GM18870 (cell line): ENCODE measurements at regions not wholly inside any gene's neighbourhood (a gene's known extent, or its start where the extent isn't known, plus 50 kb on each side); places are given as distances from the start of the nearest gene placed in this dataset.
"Not testable (repeated sequence)": the region's sequence is repeated elsewhere in the genome, so short reads cannot be mapped to it uniquely, and the experiment has no call there.

Source experiments
- ATAC-seq: cut with Tn5 transposase; IDR thresholded peaks from one replicate; pipeline ENCODE4 v1.9.1; 2021; ENCODE audit warnings: moderate library complexity; ENCODE audit not compliant: unreplicated experiment

DNA sequence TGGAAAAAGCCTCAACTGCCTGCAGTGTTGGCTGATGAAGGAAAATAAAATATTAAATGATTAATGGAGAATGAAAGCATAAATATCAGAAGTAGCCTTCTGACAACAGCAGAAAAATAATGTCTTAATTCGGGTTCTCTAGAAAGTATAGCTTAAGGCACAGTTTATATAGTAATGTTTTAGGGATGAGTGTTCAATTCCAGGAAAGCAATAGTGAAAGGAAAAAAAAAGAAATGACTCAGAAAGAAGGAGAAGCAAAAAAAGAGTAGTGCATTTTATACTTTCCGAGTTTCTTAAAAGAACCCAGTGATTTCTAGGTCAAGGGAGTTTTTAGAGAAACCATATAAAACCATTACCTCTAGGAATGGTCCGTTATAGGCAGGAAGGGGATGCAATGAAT is 137.3 kb downstream of the HTR1B start:
- no peak for ATAC-seq

DNA sequence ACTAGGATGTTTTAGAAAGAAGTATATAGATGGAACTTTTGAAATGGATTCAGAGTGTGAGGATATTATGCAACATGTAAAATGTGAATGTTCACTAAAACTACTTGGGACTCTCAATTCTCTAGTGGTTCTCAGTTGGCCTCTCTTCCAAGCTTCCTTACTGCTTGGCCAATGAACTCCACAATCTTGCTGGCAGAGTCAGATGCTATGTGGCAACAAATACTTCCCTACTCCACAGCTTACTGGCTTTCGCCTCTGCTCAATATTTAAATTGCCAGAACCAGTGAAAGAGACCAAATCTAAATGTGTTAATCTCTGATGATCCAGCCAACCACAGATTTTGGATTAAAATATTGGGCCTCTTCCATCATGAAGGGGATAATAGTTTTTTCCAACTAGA is 138.4 kb downstream of the HTR1B start:
- ATAC-seq, result no peak

DNA sequence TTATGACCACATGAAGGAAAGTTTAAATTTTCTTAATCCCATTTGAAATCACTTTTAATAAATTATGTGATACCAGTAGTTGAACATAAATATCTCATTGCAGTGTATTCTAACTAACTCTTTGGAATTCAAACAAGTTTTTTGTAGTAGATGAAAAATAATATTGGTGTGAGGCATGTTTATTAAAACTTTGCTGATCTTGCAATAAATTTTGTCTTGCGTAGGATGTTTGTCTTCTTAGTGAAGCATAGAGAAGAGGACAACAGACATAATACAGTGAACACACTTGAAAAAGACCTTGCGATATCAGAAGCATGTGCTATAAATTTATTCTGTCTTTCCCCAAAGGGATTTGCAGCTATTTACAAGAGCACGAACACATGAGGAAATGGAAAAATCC is 140.7 kb downstream of the HTR1B start:
- no peak for ATAC-seq

DNA sequence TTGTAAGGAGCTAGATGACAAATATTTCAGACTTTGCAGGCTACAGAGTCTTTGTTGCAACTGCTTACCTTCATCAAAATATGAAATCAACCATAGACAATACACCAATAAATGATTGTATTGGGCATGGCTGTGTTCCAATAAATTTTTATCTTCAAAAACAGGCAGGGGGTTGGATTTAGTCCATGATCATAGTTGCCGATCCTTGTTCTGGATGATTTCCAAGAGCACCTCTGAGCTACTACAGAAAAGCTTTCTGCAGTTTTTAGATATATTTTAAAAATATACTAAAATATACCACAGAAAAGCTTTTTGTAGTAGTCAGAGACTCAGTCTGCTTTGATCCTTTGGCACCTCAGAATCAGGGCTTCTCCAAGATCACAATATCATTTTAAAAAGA is 145.0 kb downstream of the HTR1B start:
- no peak for ATAC-seq

DNA sequence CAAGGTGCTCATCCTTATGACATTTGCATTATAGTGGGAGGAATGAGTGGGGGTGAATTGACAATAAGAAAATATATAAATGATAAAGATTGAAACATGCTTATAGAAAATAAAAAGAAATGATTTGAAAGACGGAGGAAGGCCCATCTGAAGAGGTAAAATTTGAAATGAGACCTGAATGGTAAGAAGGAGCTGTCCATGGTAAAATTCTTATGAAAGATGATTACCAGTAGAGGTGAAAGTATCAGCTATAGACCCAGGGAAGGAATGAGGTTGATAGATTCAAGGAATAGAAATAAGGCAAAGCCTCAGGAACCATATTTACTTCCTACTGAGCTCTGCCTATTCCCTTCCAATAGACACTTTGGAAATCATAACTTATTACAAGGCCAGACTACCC is 149.7 kb downstream of the HTR1B start:
- no peak for ATAC-seq

DNA sequence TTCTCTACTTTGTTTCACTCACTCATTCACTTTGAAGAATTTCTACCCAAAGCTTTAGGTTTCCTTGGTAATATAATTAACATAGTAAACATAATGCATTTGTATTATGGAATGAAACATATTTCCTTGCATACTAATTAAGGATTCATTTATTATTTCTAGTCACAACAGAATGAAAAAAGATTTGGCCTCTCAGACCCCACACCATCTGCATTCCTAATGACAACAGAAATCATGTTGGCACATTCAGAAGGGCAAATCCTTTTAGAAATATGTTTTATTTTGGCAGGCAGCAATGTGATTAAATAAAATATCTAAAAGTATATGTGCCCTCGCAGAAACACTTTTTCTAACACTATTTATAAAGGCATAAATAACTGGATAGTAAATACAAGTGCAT is 163.4 kb downstream of the HTR1B start:
- no peak for ATAC-seq

DNA sequence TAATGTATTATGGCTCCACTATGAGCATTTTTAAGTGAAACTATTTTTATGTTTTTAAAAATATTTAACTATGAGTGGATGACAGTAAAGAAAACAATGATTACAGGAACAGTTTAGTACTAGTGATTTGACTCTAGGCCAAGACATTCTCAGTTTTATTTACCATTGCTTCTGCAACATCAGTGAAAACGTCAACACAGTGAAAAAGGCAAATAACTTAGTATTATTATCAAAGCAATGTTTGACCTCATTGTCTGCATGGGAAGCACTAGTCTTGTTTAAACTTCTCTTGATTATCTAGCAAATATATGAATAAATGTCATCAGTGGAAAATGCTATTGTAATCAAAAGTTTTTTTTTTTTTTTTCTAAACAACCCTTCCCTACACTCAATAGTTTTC is 165.0 kb downstream of the HTR1B start:
- no peak for ATAC-seq

DNA sequence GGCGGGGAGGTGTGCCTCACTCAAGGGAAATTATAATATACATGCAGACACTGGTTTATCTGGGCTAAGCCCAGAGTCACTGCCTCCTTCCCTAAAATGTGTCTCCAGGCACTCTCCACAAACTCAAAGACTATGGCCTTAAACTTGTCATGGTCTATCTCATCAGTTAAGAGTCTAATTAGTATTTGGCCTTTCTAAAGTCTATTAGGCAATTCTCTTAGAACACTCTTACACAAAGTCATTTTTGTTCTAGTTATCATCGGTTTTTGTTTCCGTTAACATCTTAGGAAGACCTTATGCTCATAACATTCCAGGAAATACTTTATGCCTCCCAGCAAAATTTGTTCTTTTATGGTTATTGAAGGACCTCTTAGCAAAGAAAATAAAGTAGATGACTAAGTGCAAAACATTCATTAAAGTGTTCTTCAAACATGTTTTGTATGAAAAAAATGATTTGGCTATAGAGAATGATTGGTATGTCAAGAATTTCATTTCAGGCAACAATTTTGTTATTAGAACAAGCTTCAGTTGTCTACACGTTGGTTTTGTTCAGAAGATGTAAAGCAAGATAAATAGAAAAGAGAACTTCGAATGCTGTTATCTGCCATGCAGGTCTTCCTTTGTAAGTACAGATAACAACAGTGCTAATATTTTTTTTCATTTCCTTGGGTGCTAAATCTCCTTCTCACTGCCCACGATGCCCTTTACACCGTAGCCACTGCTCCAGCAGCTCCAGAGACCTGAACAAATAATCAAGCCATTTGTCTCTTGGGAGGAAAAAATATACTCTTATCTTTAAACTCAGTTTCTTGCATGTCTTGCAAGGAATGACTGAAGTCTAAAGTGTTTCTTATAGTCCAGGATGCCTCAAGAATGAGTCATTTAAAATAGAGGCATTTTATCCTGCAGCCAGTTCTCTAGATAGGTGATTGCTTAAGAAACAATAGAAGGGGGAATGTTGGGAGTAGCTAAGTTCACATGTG is 170.4 kb downstream of the HTR1B start:
- ATAC-seq, result no peak

DNA sequence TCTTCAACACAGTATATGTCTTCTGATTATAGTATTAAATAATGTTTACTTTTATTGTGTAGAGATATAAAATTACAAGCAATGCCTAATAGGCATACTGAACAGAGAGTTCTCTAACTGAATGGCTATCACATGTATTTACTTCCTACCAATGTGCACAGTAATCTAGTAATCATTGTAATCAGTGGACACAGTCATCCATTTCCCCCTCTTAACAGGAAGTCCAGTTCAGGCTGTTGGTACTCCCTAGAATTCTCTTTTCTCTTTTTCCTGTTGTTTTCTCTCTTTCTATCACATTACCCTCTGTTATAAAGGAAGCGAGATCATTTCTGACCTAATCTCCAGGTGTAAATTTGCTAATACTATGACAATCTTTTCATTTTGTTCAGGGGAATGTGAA is 172.5 kb downstream of the HTR1B start:
- ATAC-seq, result no peak

DNA sequence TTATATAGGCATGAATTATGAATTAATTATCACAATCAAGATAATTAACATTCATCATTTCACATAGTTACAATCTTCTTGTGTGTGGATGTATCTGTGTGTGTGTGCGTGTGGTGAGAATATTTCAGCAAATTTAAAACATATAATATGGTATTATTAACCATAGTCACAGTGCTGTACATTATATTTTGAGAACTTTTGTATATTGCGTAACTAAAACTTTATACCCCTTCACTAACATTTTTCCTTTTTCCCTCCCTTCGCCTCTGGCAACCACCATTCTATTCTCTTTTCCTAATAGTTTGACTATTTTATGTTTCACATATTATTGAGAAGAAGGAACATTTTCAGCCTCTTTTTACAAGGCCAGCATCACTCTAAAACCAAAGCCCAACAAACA is 176.8 kb downstream of the HTR1B start:
- no peak for ATAC-seq

DNA sequence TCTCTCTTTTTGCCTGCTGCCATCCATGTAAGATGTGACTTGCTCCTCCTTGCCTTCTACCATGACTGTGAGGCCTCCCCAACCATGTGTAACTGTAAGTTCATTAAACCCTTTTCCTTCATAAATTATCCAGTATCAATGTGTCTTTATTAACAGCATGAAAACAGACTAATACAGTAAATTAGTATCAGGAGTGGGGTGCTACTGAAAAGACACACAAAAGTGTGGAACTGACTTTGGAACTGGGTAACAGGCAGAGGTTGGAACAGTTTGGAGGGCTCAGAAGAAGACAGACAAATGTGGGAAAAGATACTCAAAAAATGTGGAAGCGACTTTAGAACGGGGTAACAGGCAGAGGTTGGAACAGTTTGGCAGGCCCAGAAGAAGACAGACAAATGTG is 189.4 kb downstream of the HTR1B start:
- no peak for ATAC-seq

DNA sequence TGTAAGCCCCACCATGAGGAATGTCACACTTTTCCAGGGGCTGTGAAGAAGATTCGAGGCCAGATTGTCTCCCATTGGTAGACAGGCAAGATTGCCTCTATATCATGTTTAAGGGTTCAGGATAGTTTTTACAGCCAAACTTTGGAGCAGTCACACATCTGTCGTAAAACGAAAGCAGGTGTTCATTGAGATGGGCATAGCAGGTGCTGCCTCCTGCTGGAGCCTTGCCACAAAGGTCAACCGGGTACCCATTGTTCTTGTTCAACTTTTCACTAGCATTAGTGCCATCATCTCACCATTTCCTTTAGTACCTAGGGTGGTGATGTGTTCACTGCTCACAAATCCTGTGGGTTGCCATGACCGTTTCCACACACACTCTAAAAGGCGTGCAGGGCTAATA is 198.3 kb downstream of the HTR1B start:
- no peak for ATAC-seq

DNA sequence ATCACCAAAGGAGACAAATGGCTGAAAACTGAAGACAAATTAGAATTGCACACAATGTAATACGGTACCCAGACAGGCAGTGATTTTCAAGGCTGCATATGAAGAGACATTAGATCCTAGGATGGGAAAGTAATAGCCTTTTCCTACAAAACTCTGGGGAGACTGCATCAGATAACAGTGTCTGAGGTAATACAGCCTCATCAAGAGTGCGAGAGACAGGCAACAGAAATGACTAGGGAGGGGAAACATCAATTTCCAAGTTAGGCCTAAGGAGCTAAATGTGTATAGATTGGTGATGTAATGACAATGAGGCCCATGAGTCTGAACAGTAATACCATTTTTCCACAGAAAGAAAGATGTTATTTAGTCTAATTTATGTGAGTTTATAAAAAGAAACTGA is 200.3 kb downstream of the HTR1B start:
- ATAC-seq, result no peak

DNA sequence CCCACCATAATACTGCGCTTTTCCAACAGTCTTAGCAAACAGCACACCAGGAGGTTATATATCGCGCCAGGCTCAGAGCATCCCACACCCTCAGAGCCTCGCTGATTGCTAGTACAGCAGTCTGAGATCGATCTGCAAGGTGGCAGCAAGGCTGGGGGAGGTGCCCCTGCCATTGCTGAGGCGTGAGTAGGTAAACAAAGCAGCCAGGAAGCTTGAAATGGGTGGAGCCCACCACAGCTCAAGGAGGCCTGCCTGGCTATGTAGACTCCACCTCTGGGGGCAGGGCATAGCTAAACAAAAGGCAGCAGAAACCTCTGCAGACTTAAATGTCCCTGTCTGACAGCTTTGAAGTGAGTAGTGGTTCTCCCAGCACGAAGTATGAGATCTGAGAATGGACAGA is 211.5 kb downstream of the HTR1B start:
- ATAC-seq, result not testable (repeated sequence)

DNA sequence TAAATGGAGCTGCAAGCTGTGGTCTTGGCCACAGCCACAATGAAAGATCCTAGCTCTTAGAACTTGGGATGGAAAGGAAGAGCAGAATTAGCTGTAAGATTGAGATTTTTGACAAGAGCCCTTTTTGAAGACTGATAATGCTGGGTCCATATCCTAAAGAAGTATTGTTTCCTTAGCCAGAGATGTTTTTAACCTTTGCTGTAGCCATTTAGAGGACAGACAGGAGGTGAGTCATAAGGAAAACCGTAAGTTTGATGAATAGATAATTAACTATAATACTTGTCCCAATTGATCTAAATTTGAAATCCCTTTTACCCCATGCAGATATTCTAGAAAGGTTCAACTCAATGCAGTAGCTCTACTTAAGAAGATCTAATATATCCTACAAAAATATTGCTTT is 213.7 kb downstream of the HTR1B start:
- no peak for ATAC-seq

DNA sequence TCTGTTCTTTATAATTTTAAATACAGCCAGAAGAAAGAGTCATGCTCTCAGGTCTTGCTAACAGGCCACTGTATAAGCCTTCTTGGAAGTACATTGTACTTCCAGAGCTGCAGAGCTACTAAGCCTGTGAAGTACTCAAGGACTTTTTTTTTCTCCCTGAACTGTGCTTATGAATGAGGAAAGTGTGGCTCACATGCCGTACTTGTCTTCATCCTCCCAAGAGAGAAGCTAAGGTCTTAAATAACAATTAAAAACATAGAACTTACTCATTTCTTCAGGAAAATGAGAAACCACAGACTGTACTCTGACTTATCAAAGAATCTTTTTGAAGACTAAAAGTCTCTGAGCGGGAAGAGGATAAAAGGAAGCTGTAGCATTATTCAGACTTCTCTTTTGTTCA is 218.3 kb downstream of the HTR1B start:
- no peak for ATAC-seq

DNA sequence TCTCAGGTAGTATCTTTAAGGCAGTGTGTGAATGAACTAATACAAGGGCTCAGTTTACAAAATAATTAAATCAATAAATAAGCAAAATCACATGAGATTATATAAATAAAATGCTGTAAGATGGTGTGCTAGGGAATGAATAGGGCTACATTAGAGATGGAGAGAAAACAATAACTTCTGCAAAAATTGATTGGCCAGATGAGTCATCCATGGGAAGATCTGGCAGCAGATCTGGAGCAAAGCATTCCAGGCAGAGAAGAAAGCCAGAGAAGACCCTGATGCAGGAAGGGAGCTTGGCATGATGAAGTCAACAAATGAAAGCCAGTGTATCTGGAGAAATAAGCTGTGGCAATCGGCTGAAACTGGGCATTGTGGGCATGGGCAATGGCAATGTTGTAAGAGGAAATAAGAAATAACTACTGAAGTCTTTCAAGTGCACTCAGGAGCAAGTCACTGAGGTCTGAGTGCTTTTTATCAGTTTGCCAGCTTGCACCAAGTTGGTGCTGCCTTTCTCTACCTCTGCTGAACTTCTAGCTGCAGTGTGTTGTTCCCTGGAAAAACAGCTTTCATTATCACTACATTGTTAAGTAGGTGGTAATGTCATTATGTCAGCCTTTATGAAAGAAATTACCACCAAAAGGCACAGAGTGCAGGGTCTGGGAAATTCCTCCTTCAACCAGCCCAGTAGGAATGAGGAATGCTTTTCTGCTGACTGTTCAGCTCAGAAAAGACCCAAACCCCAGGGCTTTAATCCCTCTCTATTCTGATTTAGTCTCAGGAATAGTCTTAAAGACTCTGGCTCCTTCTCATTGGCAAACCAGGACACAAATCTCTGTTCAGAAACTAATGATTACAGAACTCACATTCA is 231.6 kb downstream of the HTR1B start:
- ATAC-seq, result no peak

DNA sequence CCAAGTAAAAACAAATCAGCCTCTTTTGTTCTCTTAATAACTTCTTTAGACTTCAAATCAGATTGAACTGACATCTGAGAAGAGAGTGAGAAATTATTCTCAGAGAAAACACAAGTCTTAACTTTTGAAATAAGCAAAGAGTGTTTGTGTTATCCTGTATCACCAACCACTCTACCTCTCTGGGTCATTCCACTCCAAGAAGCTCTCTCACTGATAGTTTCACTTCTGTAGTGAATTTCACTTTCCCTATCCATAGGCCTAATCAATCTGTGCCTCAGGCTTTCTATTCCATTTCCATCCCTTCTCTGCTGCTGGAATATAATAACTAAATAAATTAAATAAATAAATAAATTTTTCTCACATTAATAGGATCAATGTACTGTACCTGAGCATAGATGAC is 235.0 kb downstream of the HTR1B start:
- peak; percentile 63 for ATAC-seq

DNA sequence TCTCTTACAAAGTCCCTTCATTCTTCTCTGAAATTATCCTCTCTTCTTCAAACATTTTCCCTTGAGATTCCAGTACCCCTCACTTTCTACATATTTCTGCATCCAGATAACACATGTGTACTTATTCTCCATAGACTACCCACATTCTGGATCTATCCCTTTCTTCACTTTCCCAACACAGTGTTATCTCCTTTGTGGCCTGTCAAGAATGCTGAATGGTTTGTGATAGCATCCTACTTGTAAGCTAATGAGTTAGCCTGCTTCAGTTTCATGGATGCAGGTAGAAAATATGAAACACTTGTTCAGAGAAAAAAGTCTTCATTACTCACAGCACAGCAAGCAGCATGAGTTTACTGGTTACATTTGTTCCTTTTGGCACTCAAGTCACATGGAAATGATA is 245.4 kb downstream of the HTR1B start:
- no peak for ATAC-seq

DNA sequence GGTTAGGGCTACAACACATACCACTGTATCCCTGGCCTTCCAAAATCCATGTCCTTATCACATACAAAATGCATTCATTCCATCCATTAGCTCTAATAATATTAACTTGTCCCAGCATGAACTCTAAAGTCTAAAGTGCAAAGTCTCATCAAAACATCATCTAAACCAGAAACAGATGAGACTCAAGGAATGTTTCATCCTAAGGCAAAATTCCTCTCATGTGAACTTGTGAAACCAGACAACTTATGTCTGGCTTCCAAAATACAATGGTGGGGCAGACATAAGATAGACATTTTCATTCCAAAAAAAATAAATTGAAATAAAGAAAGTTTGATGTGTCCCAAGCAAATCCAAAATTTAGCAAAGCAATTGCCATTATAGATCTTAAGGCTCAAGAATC is 257.4 kb downstream of the HTR1B start:
- ATAC-seq, result no peak

DNA sequence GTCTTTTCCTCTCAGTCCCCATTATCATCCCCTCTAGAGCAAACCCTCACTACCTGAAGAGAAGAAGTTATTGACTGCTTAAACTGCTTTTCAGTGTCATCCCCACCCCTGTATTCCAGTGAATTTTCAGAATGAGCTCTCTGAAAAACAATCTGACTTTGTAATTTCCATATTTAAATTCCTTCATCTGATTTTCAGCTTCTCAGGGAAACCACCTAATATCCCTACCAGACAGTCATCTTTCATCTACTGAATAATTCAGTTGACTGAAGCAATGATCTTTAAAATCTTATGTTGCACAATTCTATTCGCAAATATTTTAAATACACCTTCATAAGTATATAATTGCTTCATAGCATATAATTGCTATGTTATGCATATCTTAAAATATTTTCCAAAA is 258.7 kb downstream of the HTR1B start:
- ATAC-seq, result no peak

DNA sequence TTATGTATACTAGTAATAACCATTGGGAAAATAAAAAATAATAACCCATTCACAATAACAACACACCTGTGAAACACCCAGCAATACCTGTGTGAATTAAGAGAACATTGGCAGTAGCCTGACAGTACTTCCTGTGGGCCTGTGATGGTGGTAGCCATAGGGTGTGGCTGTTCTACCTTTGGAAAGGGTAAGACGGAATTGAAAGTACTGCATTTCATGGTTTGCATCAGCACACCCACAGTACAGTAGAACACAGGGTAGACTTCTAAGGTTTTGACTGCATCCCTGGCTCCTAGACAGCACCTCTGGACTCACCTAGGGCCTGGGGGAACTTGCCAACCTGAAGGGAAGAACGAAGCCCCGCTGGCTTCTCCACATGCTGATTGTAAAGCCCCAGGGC is 279.8 kb downstream of the HTR1B start:
- ATAC-seq, result no peak
